ENCODE measurements at regions not wholly inside any gene's neighbourhood (a gene's known extent, or its start where the extent isn't known, plus 50 kb on each side); places are given as distances from the start of the nearest gene placed in this dataset.
"Not testable (repeated sequence)": the region's sequence is repeated elsewhere in the genome, so short reads cannot be mapped to it uniquely, and the experiment has no call there.

DNA sequence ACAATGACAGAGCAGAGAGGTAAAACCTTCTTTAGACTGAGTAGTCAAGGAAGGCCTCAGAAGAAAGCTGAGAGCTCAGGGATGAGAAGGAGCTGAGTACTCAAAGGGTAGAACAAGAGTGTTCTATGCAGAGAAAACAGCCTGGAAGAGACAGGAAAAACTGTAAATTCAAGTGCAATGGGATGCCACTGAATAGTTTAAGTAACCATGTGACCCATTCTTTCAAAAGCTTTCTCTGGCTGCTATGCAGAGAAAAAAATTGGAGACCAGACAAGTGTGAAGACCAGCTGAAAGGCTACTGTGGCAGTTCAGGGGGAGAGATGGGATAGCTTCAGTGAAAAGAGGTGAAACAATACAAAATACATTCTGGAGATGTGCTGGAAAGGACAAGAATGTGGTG is 61.3 kb upstream of the RNF38 start:
- no peak for DNase-seq

DNA sequence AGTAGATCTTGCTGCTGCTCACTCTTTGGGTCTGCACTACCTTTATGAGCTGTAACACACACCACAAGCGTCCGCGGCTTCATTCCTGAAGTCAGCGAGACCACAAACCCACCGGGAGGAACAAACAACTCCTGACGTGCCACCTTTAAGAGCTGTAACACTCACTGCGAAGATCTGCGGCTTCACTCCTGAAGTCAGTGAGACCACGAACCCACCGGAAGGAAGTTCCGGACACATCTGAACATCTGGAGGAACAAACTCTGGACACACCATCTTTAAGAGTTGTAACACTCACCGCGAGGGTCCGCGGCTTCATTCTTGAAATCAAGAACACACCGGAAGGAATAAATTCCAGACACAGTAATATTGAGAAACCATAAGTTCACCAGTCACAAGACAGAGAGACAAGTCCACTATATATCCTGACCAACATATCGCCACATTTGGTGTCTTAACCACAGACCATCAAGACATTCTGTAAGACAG is 58.4 kb upstream of the RNF38 start:
- not testable (repeated sequence) for DNase-seq

DNA sequence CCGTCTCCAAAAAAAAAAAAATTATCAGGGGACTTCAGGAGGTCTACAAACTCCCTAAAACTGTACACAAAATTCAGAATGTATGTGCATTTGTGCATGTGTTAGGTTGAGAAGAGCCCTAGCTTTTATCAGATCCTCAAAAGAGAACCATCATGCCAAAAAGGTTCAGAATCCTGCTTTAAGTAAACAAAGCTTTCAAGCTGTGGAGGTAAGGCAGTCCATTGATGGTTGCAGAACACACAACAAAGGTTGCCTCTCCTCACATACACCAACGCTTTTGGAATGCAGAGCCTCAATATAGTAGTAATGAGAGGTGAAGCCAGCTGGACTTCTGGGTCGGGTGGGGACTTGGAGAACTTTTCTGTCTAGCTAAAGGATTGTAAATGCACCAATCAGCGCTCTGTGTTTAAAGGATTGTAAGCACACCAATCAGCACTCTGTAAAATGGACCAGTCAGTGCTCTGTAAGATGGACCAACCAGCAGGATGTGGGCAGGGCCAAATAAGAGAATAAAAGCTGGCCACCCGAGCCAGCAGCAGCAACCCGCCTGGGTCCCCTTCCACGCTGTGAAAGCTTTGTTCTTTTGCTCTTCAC is 57.9 kb upstream of the RNF38 start:
- no peak for DNase-seq

DNA sequence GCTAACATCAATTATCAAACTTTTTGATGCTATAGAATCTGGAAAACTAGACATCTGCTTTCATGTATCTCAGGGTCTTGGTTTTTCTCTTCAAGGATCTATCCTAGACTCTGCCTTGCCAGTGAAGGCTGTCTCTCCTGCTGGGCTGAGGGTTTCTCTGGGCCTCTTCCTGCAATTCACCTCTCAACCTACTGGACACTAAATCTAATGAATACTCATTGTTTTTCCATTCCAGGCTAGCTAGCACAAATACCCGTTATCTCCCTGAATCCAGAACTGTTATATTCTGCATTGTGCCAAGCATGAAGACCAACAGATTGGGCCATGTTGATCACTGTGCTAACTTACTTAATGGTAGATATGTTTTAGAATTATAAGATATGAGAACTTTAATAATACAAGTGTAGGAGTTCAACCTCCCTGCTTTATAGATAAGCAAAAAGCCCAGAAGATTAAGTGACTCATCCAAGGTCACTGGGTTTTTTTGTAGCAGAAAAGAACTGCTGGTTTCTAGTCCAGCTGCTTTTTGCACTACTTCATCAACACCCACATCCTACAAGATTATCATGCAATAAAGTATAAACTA is 56.5 kb upstream of the RNF38 start:
- no peak for DNase-seq

DNA sequence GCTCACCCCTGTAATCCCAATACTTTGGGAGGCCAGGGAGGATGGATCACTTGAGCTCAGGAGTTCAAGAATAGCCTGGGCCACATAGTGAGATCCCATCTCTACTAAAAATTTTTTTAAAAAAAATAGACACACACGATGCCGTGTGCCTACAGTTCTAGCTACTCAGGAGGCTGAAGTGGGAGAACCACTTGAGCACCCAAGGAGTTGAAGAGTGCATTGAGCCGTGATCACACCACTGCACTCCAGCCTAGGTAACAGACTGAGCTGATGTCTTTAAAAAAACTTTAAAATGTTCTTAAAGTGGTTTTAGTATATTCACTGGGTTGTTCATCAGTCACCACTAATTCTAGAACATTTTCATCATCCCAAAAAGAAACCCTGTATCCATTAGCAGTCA is 51.9 kb upstream of the RNF38 start:
- DNase-seq, result no peak

DNA sequence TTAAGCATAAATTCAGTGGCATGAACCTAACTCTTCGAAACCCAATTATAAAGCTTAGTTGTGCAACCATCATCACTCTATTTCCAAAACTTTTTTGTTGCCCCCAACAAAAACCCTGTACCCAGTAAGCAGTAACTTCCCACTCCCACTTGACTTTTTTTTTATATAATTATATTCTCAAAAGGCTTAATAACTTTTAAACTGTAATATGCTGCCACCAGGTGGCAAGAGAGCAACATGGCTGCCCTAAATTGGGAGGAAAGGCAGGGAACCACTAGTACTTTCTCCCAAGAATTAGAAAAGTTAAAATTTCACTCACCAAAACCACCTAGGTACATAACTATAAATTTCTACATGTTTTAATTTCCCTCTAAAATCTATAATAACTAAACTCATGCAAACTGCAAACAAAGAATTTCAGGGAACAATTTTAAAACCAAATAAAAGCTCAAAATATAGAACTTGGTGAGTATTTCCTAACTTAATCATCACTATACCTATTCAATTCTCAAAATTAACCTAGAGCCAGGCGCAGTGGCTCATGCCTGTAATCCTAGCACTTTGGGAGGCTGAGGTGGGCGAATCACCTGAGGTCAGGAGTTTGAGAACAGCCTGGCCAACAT is 50.2 kb upstream of the RNF38 start:
- no peak for DNase-seq

All from occipital lobe (tissue), 1 donor.